Activated CD4-positive, alpha-beta memory T cell treated with anti-CD3 and anti-CD28 coated beads, Interleukin-2, amount 10 ng/mL, durations not matched to agents 7 days and 5 days (primary cell): ENCODE measurements at regions not wholly inside any gene's neighbourhood (a gene's known extent, or its start where the extent isn't known, plus 50 kb on each side); places are given as distances from the start of the nearest gene placed in this dataset.

Experiments
- CTCF ChIA-PET: fragments of 350-600 bp; sonication (Branson Sonifier 250); formaldehyde crosslinking; loops from one replicate; lab custom pipeline; 2021; ENCODE audit warnings: antibody characterized with exemption, inconsistent platforms; lab: Charles Lee
- POLR2A ChIA-PET: fragments of 350-600 bp; sonication (Branson Sonifier 250); formaldehyde crosslinking; loops from one replicate; lab custom pipeline; 2021; ENCODE audit warnings: antibody characterized with exemption; lab: Charles Lee
- DNase-seq: peaks from one replicate; pipeline ENCODE4 v3.0.0-alpha.2; 2020
- H3K27ac Mint-ChIP-seq: one replicate; pipeline ENCODE4 v1.8.0; 2021; ENCODE audit warnings: mild to moderate bottlenecking, mixed read lengths
- H3K27me3 Mint-ChIP-seq: one replicate; pipeline ENCODE4 v1.8.0; 2021; ENCODE audit warnings: mixed read lengths
- H3K36me3 Mint-ChIP-seq: one replicate; pipeline ENCODE4 v1.8.0; 2021; ENCODE audit warnings: low read depth, mixed read lengths
- H3K4me1 Mint-ChIP-seq: one replicate; pipeline ENCODE4 v1.8.0; 2021; ENCODE audit warnings: mixed read lengths
- H3K4me3 Mint-ChIP-seq: one replicate; pipeline ENCODE4 v1.8.0; 2021; ENCODE audit warnings: mild to moderate bottlenecking, mixed read lengths
- H3K9me3 Mint-ChIP-seq: one replicate; pipeline ENCODE4 v1.8.0; 2021; ENCODE audit warnings: mixed read lengths

GRCh38 chr18:37691162-37691561, 125.6 kb upstream of the CELF4 start:
- no peak overlapping the region for H3K27ac Mint-ChIP-seq
- H3K27me3 Mint-ChIP-seq = no peaks in the 10 kb centered on the region
- no peaks in the 10 kb centered on the region for H3K4me1 Mint-ChIP-seq
- DNase-seq = no peak
- H3K36me3 Mint-ChIP-seq = no peaks in the 10 kb centered on the region
- no peaks in the 10 kb centered on the region for H3K9me3 Mint-ChIP-seq
- H3K4me3 Mint-ChIP-seq = no peak overlapping the region
- POLR2A ChIA-PET = no interaction called here
- CTCF ChIA-PET = no interaction called here

GRCh38 chr18:37689841-37690240, 124.2 kb upstream of the CELF4 start:
- no peak overlapping the region for H3K4me3 Mint-ChIP-seq
- no peaks in the 10 kb centered on the region for H3K36me3 Mint-ChIP-seq
- POLR2A ChIA-PET = no interaction called here
- no peaks in the 10 kb centered on the region for H3K27me3 Mint-ChIP-seq
- H3K4me1 Mint-ChIP-seq = no peaks in the 10 kb centered on the region
- no peak for DNase-seq
- H3K27ac Mint-ChIP-seq = no peak overlapping the region
- CTCF ChIA-PET = no interaction called here
- no peaks in the 10 kb centered on the region for H3K9me3 Mint-ChIP-seq

GRCh38 chr18:37684590-37684989, 119.0 kb upstream of the CELF4 start:
- no peaks in the 10 kb centered on the region for H3K36me3 Mint-ChIP-seq
- CTCF ChIA-PET = no interaction called here
- no peak overlapping the region for H3K4me3 Mint-ChIP-seq

GRCh38 chr18:37684183-37684582, 118.6 kb upstream of the CELF4 start:
- Mint-ChIP-seq H3K9me3 (peaks cover 3% of the 10 kb centered on the region), H3K36me3 (no peaks in the 10 kb centered on the region), H3K4me3 (no peak overlapping the region), H3K27me3 (no peaks in the 10 kb centered on the region), H3K27ac (no peak overlapping the region), H3K4me1 (no peaks in the 10 kb centered on the region)
- DNase-seq = no peak
- ChIA-PET POLR2A (no interaction called here), CTCF (no interaction called here)

More at GRCh38 chr18:37684590-37684989, 119.0 kb upstream of the CELF4 start:
- Mint-ChIP-seq H3K27me3 (no peaks in the 10 kb centered on the region), H3K9me3 (peaks cover 3% of the 10 kb centered on the region), H3K27ac (no peak overlapping the region), H3K4me1 (no peaks in the 10 kb centered on the region)
- no peak for DNase-seq
- POLR2A ChIA-PET = no interaction called here

GRCh38 chr18:37680911-37681310, 115.3 kb upstream of the CELF4 start:
- H3K36me3 Mint-ChIP-seq = no peaks in the 10 kb centered on the region
- H3K9me3 Mint-ChIP-seq = peaks cover 3% of the 10 kb centered on the region
- no peaks in the 10 kb centered on the region for H3K27me3 Mint-ChIP-seq
- DNase-seq = no peak
- no peak overlapping the region for H3K4me3 Mint-ChIP-seq
- H3K4me1 Mint-ChIP-seq = no peaks in the 10 kb centered on the region
- POLR2A ChIA-PET = no interaction called here
- CTCF ChIA-PET = no interaction called here
- no peak overlapping the region for H3K27ac Mint-ChIP-seq

- DNase-seq = no peak
- POLR2A ChIA-PET = interaction anchor here (0.5 kb wide), 1 partner anchor 1160 kb away, joined by 4 read pairs; no protein-coding TSS in a partner anchor
- Mint-ChIP-seq H3K9me3 (peaks cover 2% of the 10 kb centered on the region), H3K4me3 (no peak overlapping the region), H3K36me3 (no peaks in the 10 kb centered on the region), H3K4me1 (no peaks in the 10 kb centered on the region), H3K27ac (no peak overlapping the region), H3K27me3 (no peaks in the 10 kb centered on the region)
- CTCF ChIA-PET = no interaction called here
These were observed 110.7 kb upstream of the CELF4 start for GRCh38 chr18:37676276-37676675.

- H3K4me3 Mint-ChIP-seq = no peak overlapping the region
- CTCF ChIA-PET = no interaction called here
- H3K4me1 Mint-ChIP-seq = no peaks in the 10 kb centered on the region
These were observed 110.1 kb upstream of the CELF4 start for GRCh38 chr18:37675699-37676098.

GRCh38 chr18:37674570-37674969, 109.0 kb upstream of the CELF4 start:
- ChIA-PET CTCF (no interaction called here), POLR2A (no interaction called here)
- H3K9me3 Mint-ChIP-seq = peaks cover 6% of the 10 kb centered on the region
- no peaks in the 10 kb centered on the region for H3K36me3 Mint-ChIP-seq
- no peak for DNase-seq
- no peak overlapping the region for H3K4me3 Mint-ChIP-seq
- no peak overlapping the region for H3K27ac Mint-ChIP-seq
- no peaks in the 10 kb centered on the region for H3K4me1 Mint-ChIP-seq
- no peaks in the 10 kb centered on the region for H3K27me3 Mint-ChIP-seq

More at GRCh38 chr18:37675699-37676098, 110.1 kb upstream of the CELF4 start:
- no peaks in the 10 kb centered on the region for H3K27me3 Mint-ChIP-seq
- DNase-seq = no peak
- H3K36me3 Mint-ChIP-seq = no peaks in the 10 kb centered on the region
- H3K9me3 Mint-ChIP-seq = peaks cover 3% of the 10 kb centered on the region
- no peak overlapping the region for H3K27ac Mint-ChIP-seq
- POLR2A ChIA-PET = interaction anchor here (0.5 kb wide), 1 partner anchor 1159 kb away, joined by 4 read pairs; no protein-coding TSS in a partner anchor

GRCh38 chr18:37673671-37674070, 108.1 kb upstream of the CELF4 start:
- Mint-ChIP-seq H3K27ac (no peak overlapping the region), H3K27me3 (no peaks in the 10 kb centered on the region), H3K4me1 (no peaks in the 10 kb centered on the region), H3K4me3 (no peak overlapping the region), H3K36me3 (no peaks in the 10 kb centered on the region), H3K9me3 (peaks cover 6% of the 10 kb centered on the region)
- ChIA-PET POLR2A (no interaction called here), CTCF (no interaction called here)
- DNase-seq = no peak

GRCh38 chr18:37672932-37673595, 107.5 kb upstream of the CELF4 start:
- ChIA-PET POLR2A (no interaction called here), CTCF (no interaction called here)
- no peaks in the 10 kb centered on the region for H3K27me3 Mint-ChIP-seq
- H3K4me1 Mint-ChIP-seq = no peaks in the 10 kb centered on the region
- DNase-seq = no peak
- no peaks in the 10 kb centered on the region for H3K36me3 Mint-ChIP-seq
- peaks cover 6% of the 10 kb centered on the region for H3K9me3 Mint-ChIP-seq
- H3K4me3 Mint-ChIP-seq = no peak overlapping the region
- H3K27ac Mint-ChIP-seq = no peak overlapping the region

GRCh38 chr18:37672001-37672400, 106.4 kb upstream of the CELF4 start:
- CTCF ChIA-PET = no interaction called here
- H3K36me3 Mint-ChIP-seq = no peaks in the 10 kb centered on the region
- H3K27me3 Mint-ChIP-seq = no peaks in the 10 kb centered on the region
- POLR2A ChIA-PET = no interaction called here
- no peak overlapping the region for H3K27ac Mint-ChIP-seq
- no peaks in the 10 kb centered on the region for H3K4me1 Mint-ChIP-seq
- DNase-seq = no peak
- H3K9me3 Mint-ChIP-seq = peaks cover 8% of the 10 kb centered on the region
- H3K4me3 Mint-ChIP-seq = no peak overlapping the region

GRCh38 chr18:37671530-37671929, 105.9 kb upstream of the CELF4 start:
- Mint-ChIP-seq H3K4me1 (no peaks in the 10 kb centered on the region), H3K27me3 (no peaks in the 10 kb centered on the region), H3K4me3 (no peak overlapping the region), H3K9me3 (peaks cover 8% of the 10 kb centered on the region), H3K36me3 (no peaks in the 10 kb centered on the region), H3K27ac (no peak overlapping the region)
- ChIA-PET CTCF (no interaction called here), POLR2A (no interaction called here)
- DNase-seq = no peak

GRCh38 chr18:37671119-37671518, 105.5 kb upstream of the CELF4 start:
- H3K4me3 Mint-ChIP-seq = no peak overlapping the region
- no peak for DNase-seq
- no peaks in the 10 kb centered on the region for H3K36me3 Mint-ChIP-seq
- H3K9me3 Mint-ChIP-seq = peaks cover 8% of the 10 kb centered on the region
- H3K27me3 Mint-ChIP-seq = no peaks in the 10 kb centered on the region
- no peak overlapping the region for H3K27ac Mint-ChIP-seq
- POLR2A ChIA-PET = no interaction called here
- H3K4me1 Mint-ChIP-seq = no peaks in the 10 kb centered on the region
- CTCF ChIA-PET = no interaction called here

- Mint-ChIP-seq H3K4me1 (no peaks in the 10 kb centered on the region), H3K36me3 (no peaks in the 10 kb centered on the region), H3K27ac (no peak overlapping the region), H3K9me3 (peaks cover 8% of the 10 kb centered on the region), H3K4me3 (no peak overlapping the region), H3K27me3 (no peaks in the 10 kb centered on the region)
- DNase-seq = no peak
- CTCF ChIA-PET = no interaction called here
- POLR2A ChIA-PET = no interaction called here
These were observed 104.5 kb upstream of the CELF4 start for GRCh38 chr18:37669991-37670534.
